SK-N-MC (cell line): ENCODE measurements at regions not wholly inside any gene's neighbourhood (a gene's known extent, or its start where the extent isn't known, plus 50 kb on each side); places are given as distances from the start of the nearest gene placed in this dataset.

Source experiments
- DNase-seq: peaks from one replicate; pipeline ENCODE4 v3.0.0-alpha.2; 2011; ENCODE audit warnings: low read depth, low spot score
- H3K27ac ChIP-seq: fragments of 200-600 bp; sonication (generic); 2 replicates; pipeline ENCODE4 v1.5.1; 2016; ENCODE audit warnings: mixed run types
- H3K36me3 ChIP-seq: fragments of 200-600 bp; sonication (generic); 2 replicates; pipeline ENCODE4 v1.6.1; 2017; ENCODE audit warnings: antibody characterized with exemption, low read length, mixed read lengths; ENCODE audit not compliant: insufficient read depth
- H3K4me3 ChIP-seq: fragments of 200-600 bp; sonication (generic); 2 replicates; pipeline ENCODE4 v1.5.1; 2016
- H3K9ac ChIP-seq: fragments of 200-600 bp; sonication (generic); 2 replicates; pipeline ENCODE4 v1.8.0; 2017; ENCODE audit warnings: mixed run types, mixed read lengths; ENCODE audit not compliant: insufficient read length
- H3K9me3 ChIP-seq: fragments of 200-600 bp; sonication (generic); 2 replicates; pipeline ENCODE4 v1.6.1; 2017; ENCODE audit warnings: low read depth, mild to moderate bottlenecking, antibody characterized with exemption, low read length, moderate library complexity, mixed read lengths
- EZH2 ChIP-seq: fragments of 200-600 bp; sonication (generic); IDR thresholded peaks from one replicate; pipeline ENCODE4 v1.6.1; 2017; ENCODE audit warnings: antibody characterized with exemption
- FOXP2 ChIP-seq: optimal IDR thresholded peaks from 2 replicates; pipeline ENCODE3; 2011; ENCODE audit warnings: mild to moderate bottlenecking, moderate library complexity; ENCODE audit not compliant: insufficient read depth; ENCODE audit errors: extremely low read length, control extremely low read depth
- POLR2AphosphoS5 ChIP-seq: IDR thresholded peaks from 2 replicates; pipeline ENCODE4 v1.6.1; 2012; ENCODE audit warnings: mild to moderate bottlenecking, low read depth, low read length, borderline replicate concordance

DNA sequence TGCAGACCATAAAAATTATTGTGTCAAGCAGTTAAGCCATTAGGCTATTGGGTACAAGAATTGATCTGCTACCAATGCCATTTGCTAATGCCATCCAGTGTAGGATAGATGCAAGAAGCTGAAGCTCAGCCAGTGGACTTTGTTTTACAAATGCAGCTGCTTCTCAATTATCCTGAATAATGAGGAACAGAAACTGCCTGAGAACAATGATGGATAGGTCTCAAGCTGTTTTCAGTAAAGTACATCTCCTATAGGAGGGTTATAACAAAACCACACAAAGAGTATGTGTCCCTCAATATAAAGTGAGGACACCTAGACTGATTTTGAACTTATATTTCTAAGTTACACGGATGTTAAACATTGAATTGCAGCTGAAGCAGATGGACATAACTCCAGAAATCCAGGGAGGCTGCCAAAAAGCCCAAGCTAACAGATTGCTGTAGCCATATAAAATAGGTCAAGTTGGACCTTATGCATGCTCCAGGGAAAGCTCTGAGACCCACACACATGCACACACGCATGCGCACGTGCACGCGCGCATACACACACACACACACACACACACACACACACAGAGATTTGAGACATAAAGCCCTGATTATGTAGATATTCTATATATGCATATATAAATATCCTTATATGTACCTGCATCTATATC, 482.7 kb upstream of the CD180 start:
- Histone ChIP-seq H3K36me3 (no peaks in the 10 kb centered on the region), H3K4me3 (no peak overlapping the region), H3K27ac (no peak overlapping the region), H3K9me3 (no peaks in the 10 kb centered on the region), H3K9ac (no peak overlapping the region)
- no peak for DNase-seq
- TF ChIP-seq EZH2 (no peak), POLR2AphosphoS5 (no peak), FOXP2 (no peak)

DNA sequence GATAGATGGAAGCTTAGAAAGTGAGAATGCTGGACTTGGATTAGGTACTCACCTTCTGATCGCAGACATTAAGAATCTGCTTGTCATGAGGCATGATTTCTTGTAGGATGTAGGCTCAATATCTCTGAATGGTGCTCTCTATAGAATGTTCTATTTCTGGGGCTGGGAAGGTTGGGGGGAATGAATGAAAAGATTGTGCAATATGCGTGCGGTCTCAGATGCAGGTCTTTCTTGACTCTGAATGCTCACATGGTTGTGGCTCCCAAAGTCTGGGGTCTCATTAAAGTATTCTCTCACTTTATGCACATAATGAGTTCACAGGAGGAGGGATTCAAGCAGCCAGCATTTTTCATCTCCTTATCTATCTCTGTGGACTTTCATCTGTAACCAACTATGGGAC, 482.0 kb upstream of the CD180 start:
- no peaks in the 10 kb centered on the region for H3K9me3 ChIP-seq
- H3K36me3 ChIP-seq: no peaks in the 10 kb centered on the region
- H3K4me3 ChIP-seq: no peak overlapping the region
- TF ChIP-seq POLR2AphosphoS5 (no peak), FOXP2 (no peak), EZH2 (no peak)
- no peak for DNase-seq
- H3K27ac ChIP-seq: no peak overlapping the region
- H3K9ac ChIP-seq: no peak overlapping the region

DNA sequence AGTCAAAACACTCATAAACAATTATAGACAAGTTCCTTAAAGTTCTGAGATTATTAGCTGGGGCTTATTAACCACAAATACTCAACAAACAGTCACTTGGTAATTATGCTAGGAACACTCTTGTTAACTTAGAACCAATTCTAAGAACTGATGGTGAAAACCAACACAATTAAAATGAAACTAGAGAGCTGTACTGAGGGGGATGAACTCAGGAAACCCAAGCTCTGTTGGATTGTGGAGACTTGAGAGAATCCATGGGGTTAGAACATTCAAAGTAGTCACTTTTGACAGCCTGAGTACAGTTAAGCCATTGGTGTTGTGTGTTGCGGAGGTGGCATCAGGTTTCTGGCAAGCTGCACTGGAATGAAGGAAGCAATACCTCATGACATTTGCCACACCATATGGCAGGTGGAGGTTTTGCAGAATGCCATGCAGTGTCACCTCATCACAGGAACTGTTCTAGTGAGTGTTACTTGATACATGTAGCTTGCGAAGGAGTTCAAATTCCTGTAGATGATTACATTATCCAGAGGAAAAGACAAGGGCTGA, 480.9 kb upstream of the CD180 start:
- H3K9me3 ChIP-seq: no peaks in the 10 kb centered on the region
- no peak overlapping the region for H3K9ac ChIP-seq
- no peaks in the 10 kb centered on the region for H3K36me3 ChIP-seq
- H3K4me3 ChIP-seq: no peak overlapping the region
- TF ChIP-seq EZH2 (no peak), POLR2AphosphoS5 (no peak), FOXP2 (no peak)
- H3K27ac ChIP-seq: no peak overlapping the region
- no peak for DNase-seq

- TF ChIP-seq EZH2: no peak
- no peak for TF ChIP-seq POLR2AphosphoS5
- TF ChIP-seq FOXP2: no peak
- no peak overlapping the region for H3K27ac ChIP-seq
- no peaks in the 10 kb centered on the region for H3K9me3 ChIP-seq
- H3K9ac ChIP-seq: no peak overlapping the region
- DNase-seq: no peak
- H3K36me3 ChIP-seq: no peaks in the 10 kb centered on the region
- no peak overlapping the region for H3K4me3 ChIP-seq
These were observed 480.3 kb upstream of the CD180 start for GRCh38 chr5:67676863-67677262.

GRCh38 chr5:67674159-67674655, 477.6 kb upstream of the CD180 start:
- TF ChIP-seq EZH2 (no peak), POLR2AphosphoS5 (no peak), FOXP2 (no peak)
- H3K9ac ChIP-seq: no peak overlapping the region
- H3K36me3 ChIP-seq: no peaks in the 10 kb centered on the region
- no peak overlapping the region for H3K4me3 ChIP-seq
- no peaks in the 10 kb centered on the region for H3K9me3 ChIP-seq
- no peak overlapping the region for H3K27ac ChIP-seq
- DNase-seq: no peak

- Histone ChIP-seq H3K36me3 (no peaks in the 10 kb centered on the region), H3K27ac (no peak overlapping the region), H3K9ac (no peak overlapping the region), H3K9me3 (no peaks in the 10 kb centered on the region), H3K4me3 (no peak overlapping the region)
- TF ChIP-seq EZH2: no peak
- TF ChIP-seq FOXP2: no peak
- no peak for TF ChIP-seq POLR2AphosphoS5
- DNase-seq: no peak
These were observed 477.0 kb upstream of the CD180 start for GRCh38 chr5:67673618-67674017.

GRCh38 chr5:67673180-67673579, 476.6 kb upstream of the CD180 start:
- TF ChIP-seq EZH2 (no peak), POLR2AphosphoS5 (no peak), FOXP2 (no peak)
- Histone ChIP-seq H3K9me3 (no peaks in the 10 kb centered on the region), H3K9ac (no peak overlapping the region), H3K27ac (no peak overlapping the region), H3K36me3 (no peaks in the 10 kb centered on the region), H3K4me3 (no peak overlapping the region)
- DNase-seq: no peak

GRCh38 chr5:67672636-67673035, 476.0 kb upstream of the CD180 start:
- TF ChIP-seq POLR2AphosphoS5 (no peak), EZH2 (no peak), FOXP2 (no peak)
- no peak overlapping the region for H3K27ac ChIP-seq
- DNase-seq: no peak
- H3K9me3 ChIP-seq: no peaks in the 10 kb centered on the region
- H3K4me3 ChIP-seq: no peak overlapping the region
- H3K9ac ChIP-seq: no peak overlapping the region
- H3K36me3 ChIP-seq: no peaks in the 10 kb centered on the region

GRCh38 chr5:67669916-67670315, 473.3 kb upstream of the CD180 start:
- Histone ChIP-seq H3K9ac (no peak overlapping the region), H3K36me3 (no peaks in the 10 kb centered on the region), H3K27ac (no peak overlapping the region), H3K9me3 (no peaks in the 10 kb centered on the region; the same call in 1 of the 2 replicates), H3K4me3 (no peak overlapping the region)
- DNase-seq: no peak
- TF ChIP-seq FOXP2 (no peak), EZH2 (no peak)
